Glutamatergic neuron (in vitro differentiated cells): ENCODE measurements at regions not wholly inside any gene's neighbourhood (a gene's known extent, or its start where the extent isn't known, plus 50 kb on each side); places are given as distances from the start of the nearest gene placed in this dataset.

Experiments
- DNase-seq: peaks from one replicate; pipeline ENCODE4 v3.0.0; 2022
- H3K27ac Mint-ChIP-seq: one replicate; pipeline ENCODE4 v1.8.0; 2020; ENCODE audit warnings: mild to moderate bottlenecking, mixed read lengths, inconsistent platforms; ENCODE audit not compliant: unreplicated experiment
- H3K27me3 Mint-ChIP-seq: one replicate; pipeline ENCODE4 v1.8.0; 2020; ENCODE audit warnings: mild to moderate bottlenecking, moderate library complexity, mixed read lengths, inconsistent platforms; ENCODE audit not compliant: unreplicated experiment
- H3K36me3 Mint-ChIP-seq: one replicate; pipeline ENCODE4 v1.8.0; 2020; ENCODE audit warnings: mild to moderate bottlenecking, mixed read lengths, inconsistent platforms; ENCODE audit not compliant: unreplicated experiment
- H3K4me1 Mint-ChIP-seq: one replicate; pipeline ENCODE4 v1.8.0; 2020; ENCODE audit warnings: mild to moderate bottlenecking, low read depth, mixed read lengths, inconsistent platforms; ENCODE audit not compliant: unreplicated experiment
- H3K4me3 Mint-ChIP-seq: one replicate; pipeline ENCODE4 v1.8.0; 2020; ENCODE audit warnings: mild to moderate bottlenecking, mixed read lengths, inconsistent platforms; ENCODE audit not compliant: unreplicated experiment
- H3K9me3 Mint-ChIP-seq: one replicate; pipeline ENCODE4 v1.8.0; 2020; ENCODE audit warnings: mild to moderate bottlenecking, moderate library complexity, mixed read lengths, inconsistent platforms; ENCODE audit not compliant: unreplicated experiment
- CTCF ChIP-seq: fragments of 200-600 bp; sonication (generic); IDR thresholded peaks from one replicate; pipeline ENCODE4 v1.5.0; 2021; ENCODE audit not compliant: partially characterized antibody, unreplicated experiment

DNA sequence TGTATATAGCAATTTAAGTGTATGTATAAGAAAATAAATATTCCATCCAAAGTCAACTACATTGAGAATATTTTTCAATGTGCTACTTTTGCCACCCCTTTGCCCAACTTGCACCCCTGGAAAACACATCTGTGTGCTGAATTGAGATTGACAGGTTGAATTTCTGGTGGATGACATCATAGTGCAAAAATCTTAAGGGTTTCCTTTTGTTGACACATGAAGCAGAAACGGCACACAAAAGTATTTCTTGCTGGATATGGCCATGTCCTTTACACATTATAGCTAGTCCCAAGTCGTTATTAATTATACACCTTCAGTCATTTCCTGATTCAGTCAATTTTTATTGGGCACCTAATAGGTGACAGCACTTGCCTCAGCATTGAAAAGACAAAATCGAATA, 188.7 kb upstream of the FBXL4 start:
- no peak for TF ChIP-seq CTCF
- H3K27ac Mint-ChIP-seq = peak overlapping the region; percentile 81
- no peaks in the 10 kb centered on the region for H3K27me3 Mint-ChIP-seq
- H3K4me3 Mint-ChIP-seq = no peak overlapping the region
- no peaks in the 10 kb centered on the region for H3K36me3 Mint-ChIP-seq
- no peak for DNase-seq
- H3K4me1 Mint-ChIP-seq = peaks cover 48% of the 10 kb centered on the region
- peaks cover 8% of the 10 kb centered on the region for H3K9me3 Mint-ChIP-seq

DNA sequence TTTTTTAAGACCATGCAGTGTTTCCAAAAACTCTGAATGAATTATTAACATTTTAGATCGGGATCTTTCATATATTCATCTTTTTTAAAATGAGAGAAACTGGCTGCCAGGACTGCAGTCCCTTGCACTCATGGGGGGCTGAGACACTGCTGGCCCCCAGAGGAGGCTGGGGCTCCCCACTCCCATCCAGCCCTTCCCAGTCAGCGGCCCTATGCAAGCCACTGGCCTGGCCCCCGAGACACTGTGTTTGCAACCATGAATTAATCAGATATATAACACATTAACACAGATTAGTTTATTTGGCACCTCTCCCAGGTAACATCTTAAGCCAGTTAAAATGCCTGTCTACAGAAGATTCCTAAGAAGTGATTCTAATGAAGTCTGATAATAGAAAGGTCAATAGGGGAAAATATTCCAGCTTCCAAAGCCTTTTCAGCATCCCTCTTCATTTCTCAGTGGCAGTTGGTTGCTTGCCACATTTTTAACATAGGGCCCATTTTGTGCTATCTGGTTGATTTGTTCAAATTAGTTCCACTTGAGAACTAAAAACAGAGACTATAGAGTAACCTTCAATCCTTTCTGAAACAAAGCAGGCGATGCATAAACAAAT, 184.4 kb upstream of the FBXL4 start:
- no peak for TF ChIP-seq CTCF

GRCh38 chr6:99130897-99131873, 183.4 kb upstream of the FBXL4 start:
- Mint-ChIP-seq H3K9me3 (no peaks in the 10 kb centered on the region), H3K4me3 (no peak overlapping the region), H3K4me1 (peaks cover 26% of the 10 kb centered on the region), H3K27ac (no peak overlapping the region), H3K36me3 (no peaks in the 10 kb centered on the region), H3K27me3 (peaks cover 3% of the 10 kb centered on the region)
- no peak for DNase-seq
- TF ChIP-seq CTCF = no peak

More for the DNA sequence above, 184.4 kb upstream of the FBXL4 start:
- Mint-ChIP-seq H3K27ac (no peak overlapping the region), H3K4me3 (no peak overlapping the region), H3K9me3 (no peaks in the 10 kb centered on the region), H3K4me1 (peaks cover 36% of the 10 kb centered on the region), H3K27me3 (no peaks in the 10 kb centered on the region), H3K36me3 (no peaks in the 10 kb centered on the region)
- DNase-seq = no peak

DNA sequence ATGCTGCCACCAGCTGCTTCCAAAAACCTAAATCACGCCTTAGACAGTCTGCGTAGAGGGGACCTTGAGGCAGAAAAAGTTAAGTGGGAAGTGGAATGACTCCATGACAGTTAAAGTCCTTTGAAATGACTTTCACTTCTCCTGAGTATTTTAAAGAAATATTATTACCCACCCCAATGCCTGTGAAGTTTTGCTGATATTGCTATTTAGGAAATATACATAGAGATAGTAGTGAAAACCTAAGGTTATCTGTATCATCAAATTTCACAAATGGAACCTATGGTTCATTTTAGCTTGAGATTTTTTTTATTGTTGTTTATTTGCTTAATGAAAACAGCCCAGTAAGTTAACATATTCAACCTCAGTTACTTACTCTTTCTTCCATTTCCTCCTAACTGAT, 182.1 kb upstream of the FBXL4 start:
- peaks cover 3% of the 10 kb centered on the region for H3K27me3 Mint-ChIP-seq
- no peak for DNase-seq

More for the DNA sequence above, 182.1 kb upstream of the FBXL4 start:
- no peak for TF ChIP-seq CTCF
- H3K4me1 Mint-ChIP-seq = peaks cover 21% of the 10 kb centered on the region
- no peak overlapping the region for H3K4me3 Mint-ChIP-seq
- H3K9me3 Mint-ChIP-seq = no peaks in the 10 kb centered on the region
- H3K36me3 Mint-ChIP-seq = no peaks in the 10 kb centered on the region
- H3K27ac Mint-ChIP-seq = no peak overlapping the region
